ENCODE measurements at regions not wholly inside any gene's neighbourhood (a gene's known extent, or its start where the extent isn't known, plus 50 kb on each side); places are given as distances from the start of the nearest gene placed in this dataset.

DNA sequence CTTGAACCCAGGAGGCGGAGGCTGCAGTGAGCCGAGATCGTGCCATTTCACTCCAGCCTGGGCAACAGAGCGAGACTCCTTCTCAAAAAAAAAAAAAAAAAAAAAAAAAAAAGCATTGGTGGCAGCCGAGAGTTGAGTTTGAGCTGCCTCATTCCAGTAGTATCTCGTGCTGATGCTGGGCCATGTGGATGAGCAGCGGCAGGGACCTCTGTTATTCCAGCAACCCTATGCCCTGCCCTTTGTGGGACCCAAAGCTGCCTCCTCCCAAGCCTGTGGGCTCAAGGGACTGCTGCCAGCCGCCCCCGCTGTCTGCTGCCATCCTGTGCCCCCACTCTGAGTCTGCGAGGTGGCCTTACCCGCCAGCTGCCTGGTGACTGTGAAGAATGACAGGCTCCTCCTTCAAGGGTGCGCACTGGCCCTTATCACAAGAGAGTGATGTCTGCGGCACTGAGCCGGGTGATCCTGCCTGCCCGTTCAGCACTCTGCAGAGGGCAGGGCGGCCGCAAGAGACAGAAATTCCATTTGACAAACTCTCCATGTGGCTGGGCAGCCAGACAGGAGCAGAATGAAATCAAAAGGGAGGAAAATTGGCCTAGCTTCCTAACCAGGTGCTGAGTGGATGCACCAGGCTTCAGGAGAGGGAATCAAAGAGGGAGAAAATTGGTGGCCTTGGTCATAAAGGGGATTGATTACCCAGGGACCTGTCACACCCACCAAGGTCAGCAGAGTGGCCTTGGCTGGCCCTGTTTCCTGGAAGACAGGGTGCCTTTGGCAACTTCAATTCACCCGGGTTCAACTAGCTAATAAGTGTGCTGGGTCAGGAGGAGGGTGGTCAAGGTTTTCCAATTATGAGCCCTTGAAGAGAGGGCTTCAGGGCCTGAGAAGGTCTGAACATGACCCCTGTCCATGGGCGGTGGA is 65.3 kb upstream of the ZMIZ1 start:
- no peak for ATAC-seq

DNA sequence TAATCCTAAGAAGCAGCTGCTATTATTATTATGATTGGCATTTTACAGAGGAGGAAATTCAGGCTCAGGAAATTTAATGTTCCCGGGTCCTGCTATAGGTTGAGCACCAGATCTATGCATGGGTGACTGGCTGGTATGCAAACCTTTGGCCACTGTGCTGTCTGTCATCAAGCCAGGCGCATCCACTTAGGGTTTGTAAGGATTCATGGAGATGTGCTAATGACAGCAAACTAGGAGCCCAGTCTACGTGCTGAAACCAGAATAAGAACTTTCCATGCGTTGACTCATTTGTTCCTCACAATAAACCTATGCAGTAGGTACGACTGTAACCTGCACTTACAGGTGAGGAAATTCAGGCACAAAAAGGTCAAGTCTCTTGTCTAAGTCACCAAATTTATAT is 64.5 kb upstream of the ZMIZ1 start:
- ATAC-seq, result no peak

- no peak for ATAC-seq
These were observed 63.5 kb upstream of the ZMIZ1 start for GRCh38 chr10:79005126-79005810.

- ATAC-seq, result no peak
These were observed 61.7 kb upstream of the ZMIZ1 start for GRCh38 chr10:79007018-79007417.

DNA sequence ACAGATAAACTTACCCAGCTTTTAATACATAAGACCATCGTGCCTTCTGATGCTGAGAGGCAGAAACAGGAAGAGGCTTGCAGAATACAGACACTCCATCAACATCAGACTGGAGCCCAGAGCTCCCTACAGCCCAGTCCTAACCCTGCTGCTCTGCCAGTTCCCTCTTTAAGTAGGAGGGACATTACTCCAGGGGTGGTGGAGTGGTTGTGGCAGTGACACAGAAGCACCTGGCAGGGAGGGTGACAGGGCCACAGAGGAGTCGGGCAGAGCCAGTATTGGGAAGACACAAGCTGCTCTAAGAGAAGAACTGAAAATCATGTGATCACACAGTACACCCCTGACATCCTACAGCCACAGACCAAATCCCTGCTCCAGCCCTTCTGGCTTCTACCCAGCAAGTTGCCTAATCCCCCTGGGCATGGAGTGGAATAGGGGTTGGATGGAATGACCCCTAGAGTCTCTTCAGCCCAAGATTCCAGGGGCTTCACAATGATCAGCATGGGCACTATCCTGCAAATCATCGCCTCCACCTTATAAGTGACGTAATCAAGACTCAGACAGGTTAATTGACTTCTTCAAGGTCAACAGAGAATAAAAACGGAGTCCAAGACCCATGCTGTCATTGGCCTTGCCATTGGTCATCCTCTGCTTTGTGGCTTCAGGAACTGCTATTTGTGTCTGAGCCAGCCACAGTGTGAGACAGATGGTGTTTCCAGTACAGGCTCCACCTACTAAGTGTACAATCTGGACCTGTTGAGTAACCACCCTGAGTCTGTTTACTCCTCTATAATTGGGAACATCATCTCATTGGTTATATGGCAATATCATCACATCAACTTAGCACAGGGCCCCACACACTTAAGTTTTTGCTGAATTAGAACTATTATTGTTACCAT is 61.1 kb upstream of the ZMIZ1 start:
- no peak for ATAC-seq

GRCh38 chr10:79009145-79009544 is 59.6 kb upstream of the ZMIZ1 start:
- ATAC-seq, result no peak

GRCh38 chr10:79012567-79012966 is 56.2 kb upstream of the ZMIZ1 start:
- no peak for ATAC-seq

- no peak for ATAC-seq
These were observed 55.3 kb upstream of the ZMIZ1 start for GRCh38 chr10:79013406-79013987.

GRCh38 chr10:79014796-79015195 is 54.0 kb upstream of the ZMIZ1 start:
- no peak for ATAC-seq

DNA sequence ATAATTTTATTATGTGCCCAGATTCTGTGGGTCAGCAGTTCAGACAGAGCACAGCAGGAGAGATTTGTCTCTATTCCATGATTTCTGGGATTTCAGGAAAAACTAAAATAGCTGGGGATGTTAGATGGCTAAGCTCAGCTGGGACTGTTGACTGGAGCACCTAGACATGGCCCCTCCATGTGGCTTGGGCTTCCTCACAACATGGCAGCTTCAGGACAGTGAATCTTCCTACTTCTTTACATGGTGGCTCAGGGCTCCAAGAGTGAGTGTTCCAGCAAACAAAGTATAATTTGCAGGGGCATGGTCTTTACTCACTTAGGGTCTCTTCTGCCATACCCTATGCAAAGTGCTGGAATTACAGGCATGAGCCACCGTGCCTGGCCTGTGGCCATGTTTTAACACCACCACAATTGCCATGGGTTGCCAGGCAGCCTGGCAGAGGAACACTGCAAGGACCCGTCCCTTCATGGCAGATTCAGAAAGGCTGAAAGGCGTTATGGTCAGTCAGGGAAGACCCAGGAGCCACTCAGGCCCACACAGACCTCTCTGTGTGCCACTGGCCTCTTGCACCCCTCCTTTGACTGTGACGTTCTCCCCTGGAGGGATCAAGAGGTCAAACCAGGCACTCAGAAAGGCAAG is 50.8 kb upstream of the ZMIZ1 start:
- ATAC-seq, result no peak

DNA sequence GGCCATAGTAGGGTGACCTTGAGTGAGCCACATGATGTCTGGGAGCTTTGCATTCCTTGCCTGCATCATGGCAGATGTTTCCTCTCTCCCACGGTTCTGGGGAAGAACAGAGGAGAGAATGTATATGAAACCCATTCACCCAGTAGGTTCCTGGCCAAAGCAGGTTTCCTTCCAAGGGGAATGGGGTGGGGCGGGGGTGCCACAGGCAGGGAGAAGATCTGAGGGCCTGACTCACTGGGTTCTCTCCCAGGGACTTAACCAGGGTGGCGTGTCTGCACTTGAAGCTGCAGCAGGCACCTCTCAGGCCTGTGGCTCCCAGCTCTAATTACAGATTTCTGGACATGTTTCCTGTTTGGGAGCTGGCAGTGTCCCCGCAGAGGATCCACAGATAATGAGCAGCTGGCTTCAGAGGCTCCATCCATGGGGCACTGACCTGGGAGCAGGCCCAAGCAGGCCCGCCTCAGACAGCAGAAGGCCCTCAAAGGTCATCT is 50.2 kb upstream of the ZMIZ1 start:
- ATAC-seq, result no peak
